Naive thymus-derived CD8-positive, alpha-beta T cell (primary cell): ENCODE measurements at regions not wholly inside any gene's neighbourhood (a gene's known extent, or its start where the extent isn't known, plus 50 kb on each side); places are given as distances from the start of the nearest gene placed in this dataset. TPM values are rescaled to one million over a fixed set of nuclear protein-coding genes. Genes with fewer than 3 reads are reported as not detected.

Experiments
- ATAC-seq, 2 donors: fragments of 150-1000 bp; cut with Tn5 transposase in 1 of 2; sonication (Bioruptor Pico), chemical (Tn5 transposase) in 1 of 2; 1 replicate in 1 of 2; 2 replicates in 1 of 2; pipeline ENCODE4 v1.10.0; 2021; ENCODE audit warnings: mild to moderate bottlenecking in 2 of 2, moderate library complexity in 2 of 2
- POLR2A ChIA-PET: fragments of 350-600 bp; sonication (Branson Sonifier 250); formaldehyde crosslinking; loops from one replicate; lab custom pipeline; 2021; ENCODE audit warnings: antibody characterized with exemption; lab: Charles Lee
- DNase-seq, 10 donors: peaks; one replicate each; pipeline versions ENCODE4 v3.0.0 to v3.0.0-alpha.2; 2020 to 2022
- H3K27ac Mint-ChIP-seq, 10 donors: one replicate each; pipeline ENCODE4 v1.8.0; 2020 to 2022; ENCODE audit warnings: mild to moderate bottlenecking in 10 of 10, mixed read lengths in 10 of 10, moderate library complexity in 4 of 10, inconsistent platforms in 1 of 10
- H3K27me3 Mint-ChIP-seq, 5 donors: one replicate each; pipeline ENCODE4 v1.8.0; 2021 to 2022; ENCODE audit warnings: mixed read lengths in 5 of 5
- H3K36me3 Mint-ChIP-seq, 3 donors: one replicate each; pipeline ENCODE4 v1.8.0; 2020 to 2022; ENCODE audit warnings: mixed read lengths in 3 of 3, mild to moderate bottlenecking in 2 of 3, inconsistent platforms in 1 of 3
- H3K4me1 Mint-ChIP-seq, 4 donors: one replicate each; pipeline ENCODE4 v1.8.0; 2021 to 2022; ENCODE audit warnings: mixed read lengths in 4 of 4
- H3K4me3 Mint-ChIP-seq, 10 donors: one replicate each; pipeline ENCODE4 v1.8.0; 2020 to 2022; ENCODE audit warnings: mild to moderate bottlenecking in 10 of 10, mixed read lengths in 10 of 10, moderate library complexity in 6 of 10, inconsistent platforms in 1 of 10
- H3K9me3 Mint-ChIP-seq, 9 donors: one replicate each; pipeline ENCODE4 v1.8.0; 2020 to 2022; ENCODE audit warnings: mixed read lengths in 9 of 9, mild to moderate bottlenecking in 3 of 9, inconsistent platforms in 1 of 9, moderate library complexity in 1 of 9
- microRNA-seq: library from miRNA; unstranded; fragments of <30 nt; microRNA quantifications from one replicate; pipeline ENCODE4 v1.2.0, GENCODE V29; 2022; ENCODE audit warnings: borderline microRNAs expressed

- POLR2A ChIA-PET = no interaction called here
- DNase-seq (no peak), ATAC-seq (no peak)
- H3K9me3 Mint-ChIP-seq = no peaks in the 10 kb centered on the region
- peaks cover 0 to 6% (median 3%) of the 10 kb centered on the region in 4 donors for H3K4me1 Mint-ChIP-seq
- no peak overlapping the region for H3K27ac Mint-ChIP-seq
- peaks cover 0 to 4% (median 2%) of the 10 kb centered on the region in 5 donors for H3K27me3 Mint-ChIP-seq
- no peak overlapping the region for H3K4me3 Mint-ChIP-seq
- no peaks in the 10 kb centered on the region for H3K36me3 Mint-ChIP-seq
Measured at GRCh38 chr2:64401529-64401880, 52.5 kb upstream of the LGALSL start.

GRCh38 chr2:64402876-64403275 lies 51.1 kb upstream of the LGALSL start:
- Mint-ChIP-seq H3K4me1 (peaks cover 0 to 6% (median 3%) of the 10 kb centered on the region in 4 donors), H3K4me3 (no peak overlapping the region), H3K27ac (no peak overlapping the region), H3K36me3 (no peaks in the 10 kb centered on the region), H3K27me3 (peaks cover 0 to 4% (median 0%) of the 10 kb centered on the region in 5 donors), H3K9me3 (no peaks in the 10 kb centered on the region)
- ATAC-seq (no peak), DNase-seq (no peak)
- POLR2A ChIA-PET = no interaction called here

GRCh38 chr2:64403426-64403825 lies 50.5 kb upstream of the LGALSL start:
- Mint-ChIP-seq H3K36me3 (no peaks in the 10 kb centered on the region), H3K27ac (no peak overlapping the region), H3K4me1 (peaks cover 0 to 6% (median 3%) of the 10 kb centered on the region in 4 donors), H3K9me3 (no peaks in the 10 kb centered on the region), H3K27me3 (peaks cover 0 to 4% (median 0%) of the 10 kb centered on the region in 5 donors), H3K4me3 (no peak overlapping the region)
- DNase-seq = no peak
- POLR2A ChIA-PET = no interaction called here
- no peak for ATAC-seq

GRCh38 chr2:64404002-64404731 lies 49.8 kb upstream of the LGALSL start:
- H3K4me1 Mint-ChIP-seq = peaks cover 0 to 6% (median 3%) of the 10 kb centered on the region in 4 donors
- H3K27ac Mint-ChIP-seq = no peak overlapping the region
- no peaks in the 10 kb centered on the region for H3K36me3 Mint-ChIP-seq
- H3K27me3 Mint-ChIP-seq = peaks cover 0 to 4% (median 0%) of the 10 kb centered on the region in 5 donors
- no peak for DNase-seq
- no peak for ATAC-seq
- POLR2A ChIA-PET = no interaction called here
- no peaks in the 10 kb centered on the region for H3K9me3 Mint-ChIP-seq
- no peak overlapping the region for H3K4me3 Mint-ChIP-seq

Small RNA genes lying in the stretch of these regions (microRNA-seq; reads per million reads assigned to microRNA genes)
- gene MIR4433A = not detected
- gene MIR4433B = not detected
